Vagina (tissue), 2 donors: ENCODE measurements at regions not wholly inside any gene's neighbourhood (a gene's known extent, or its start where the extent isn't known, plus 50 kb on each side); places are given as distances from the start of the nearest gene placed in this dataset.

ENCODE experiments used
- CTCF ChIP-seq, 3 experiments: fragments of 450-650 bp in 2 of 3; fragments of 200-600 bp in 1 of 3; sonication (generic) in 1 of 3; IDR thresholded peaks; one replicate each; pipeline ENCODE4 v1.5.1; 2017 to 2019; ENCODE audit warnings: antibody characterized with exemption in 3 of 3, mild to moderate bottlenecking in 2 of 3, moderate library complexity in 2 of 3
- POLR2AphosphoS5 ChIP-seq, 2 donors: sonication (generic); formaldehyde crosslinking; IDR thresholded peaks; one replicate each; pipeline ENCODE4 v1.9.0; 2017; ENCODE audit warnings: antibody characterized with exemption in 2 of 2, mild to moderate bottlenecking in 2 of 2, low read depth in 1 of 2; ENCODE audit not compliant: insufficient read depth in 1 of 2

- TF ChIP-seq CTCF (IDR thresholded peaks at IDR 0.05) (no peak), POLR2AphosphoS5 (IDR thresholded peaks at IDR 0.05; ENCODE audit: insufficient read depth in 1 of 2, low read depth in 1 of 2) (no peak)
Measured at GRCh38 chr4:43864616-43865146, 583.9 kb downstream of the KCTD8 start.
